ENCODE measurements at regions not wholly inside any gene's neighbourhood (a gene's known extent, or its start where the extent isn't known, plus 50 kb on each side); places are given as distances from the start of the nearest gene placed in this dataset.

DNA sequence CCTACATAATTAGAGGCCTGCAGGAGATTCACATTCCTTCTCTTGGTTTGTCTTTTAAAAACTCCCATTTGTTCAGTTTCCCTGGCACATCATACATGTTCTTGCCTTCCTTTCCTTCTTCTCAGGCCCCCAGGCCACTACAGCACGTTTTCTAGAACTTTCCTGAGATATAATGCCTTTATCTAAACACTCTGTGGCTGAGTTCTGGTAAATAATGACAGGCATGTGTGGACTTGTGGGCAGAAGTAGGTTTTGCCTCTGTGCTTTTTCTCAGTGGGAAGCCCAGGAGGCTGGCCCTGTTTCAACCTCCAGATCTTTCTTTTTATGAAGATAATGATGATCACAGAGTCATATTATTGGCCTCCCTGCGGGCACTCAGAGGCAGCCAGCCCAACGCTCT lies 117.2 kb downstream of the TMX1 start:
- H3K4me2 ChIP-seq: no peak overlapping the region
- no peaks in the 10 kb centered on the region for H3K9me2 ChIP-seq (ENCODE audit: insufficient read depth)
- H3K4me1 ChIP-seq (ENCODE audit: insufficient read depth): no peaks in the 10 kb centered on the region
- H3K36me3 Mint-ChIP-seq (ENCODE audit: low read depth): no peaks in the 10 kb centered on the region
- H3K4me1 Mint-ChIP-seq: no peaks in the 10 kb centered on the region
- ATAC-seq (no peak), DNase-seq (ENCODE audit: low spot score) (no peak)
- H3K36me3 ChIP-seq (ENCODE audit: insufficient read depth): no peaks in the 10 kb centered on the region
- H3K9me3 Mint-ChIP-seq: no peaks in the 10 kb centered on the region
- no peaks in the 10 kb centered on the region for H3K27me3 ChIP-seq (ENCODE audit: insufficient read depth)
- no peaks in the 10 kb centered on the region for H3K27me3 Mint-ChIP-seq (ENCODE audit: insufficient read depth, low read depth, poor library complexity)
- H3K27ac ChIP-seq (ENCODE audit: low read depth): no peak overlapping the region
- H3K4me3 Mint-ChIP-seq: no peak overlapping the region
- H3F3A ChIP-seq (replicated peaks; ENCODE audit: low read depth): no peaks in the 10 kb centered on the region
- TF ChIP-seq, protein P1, sequence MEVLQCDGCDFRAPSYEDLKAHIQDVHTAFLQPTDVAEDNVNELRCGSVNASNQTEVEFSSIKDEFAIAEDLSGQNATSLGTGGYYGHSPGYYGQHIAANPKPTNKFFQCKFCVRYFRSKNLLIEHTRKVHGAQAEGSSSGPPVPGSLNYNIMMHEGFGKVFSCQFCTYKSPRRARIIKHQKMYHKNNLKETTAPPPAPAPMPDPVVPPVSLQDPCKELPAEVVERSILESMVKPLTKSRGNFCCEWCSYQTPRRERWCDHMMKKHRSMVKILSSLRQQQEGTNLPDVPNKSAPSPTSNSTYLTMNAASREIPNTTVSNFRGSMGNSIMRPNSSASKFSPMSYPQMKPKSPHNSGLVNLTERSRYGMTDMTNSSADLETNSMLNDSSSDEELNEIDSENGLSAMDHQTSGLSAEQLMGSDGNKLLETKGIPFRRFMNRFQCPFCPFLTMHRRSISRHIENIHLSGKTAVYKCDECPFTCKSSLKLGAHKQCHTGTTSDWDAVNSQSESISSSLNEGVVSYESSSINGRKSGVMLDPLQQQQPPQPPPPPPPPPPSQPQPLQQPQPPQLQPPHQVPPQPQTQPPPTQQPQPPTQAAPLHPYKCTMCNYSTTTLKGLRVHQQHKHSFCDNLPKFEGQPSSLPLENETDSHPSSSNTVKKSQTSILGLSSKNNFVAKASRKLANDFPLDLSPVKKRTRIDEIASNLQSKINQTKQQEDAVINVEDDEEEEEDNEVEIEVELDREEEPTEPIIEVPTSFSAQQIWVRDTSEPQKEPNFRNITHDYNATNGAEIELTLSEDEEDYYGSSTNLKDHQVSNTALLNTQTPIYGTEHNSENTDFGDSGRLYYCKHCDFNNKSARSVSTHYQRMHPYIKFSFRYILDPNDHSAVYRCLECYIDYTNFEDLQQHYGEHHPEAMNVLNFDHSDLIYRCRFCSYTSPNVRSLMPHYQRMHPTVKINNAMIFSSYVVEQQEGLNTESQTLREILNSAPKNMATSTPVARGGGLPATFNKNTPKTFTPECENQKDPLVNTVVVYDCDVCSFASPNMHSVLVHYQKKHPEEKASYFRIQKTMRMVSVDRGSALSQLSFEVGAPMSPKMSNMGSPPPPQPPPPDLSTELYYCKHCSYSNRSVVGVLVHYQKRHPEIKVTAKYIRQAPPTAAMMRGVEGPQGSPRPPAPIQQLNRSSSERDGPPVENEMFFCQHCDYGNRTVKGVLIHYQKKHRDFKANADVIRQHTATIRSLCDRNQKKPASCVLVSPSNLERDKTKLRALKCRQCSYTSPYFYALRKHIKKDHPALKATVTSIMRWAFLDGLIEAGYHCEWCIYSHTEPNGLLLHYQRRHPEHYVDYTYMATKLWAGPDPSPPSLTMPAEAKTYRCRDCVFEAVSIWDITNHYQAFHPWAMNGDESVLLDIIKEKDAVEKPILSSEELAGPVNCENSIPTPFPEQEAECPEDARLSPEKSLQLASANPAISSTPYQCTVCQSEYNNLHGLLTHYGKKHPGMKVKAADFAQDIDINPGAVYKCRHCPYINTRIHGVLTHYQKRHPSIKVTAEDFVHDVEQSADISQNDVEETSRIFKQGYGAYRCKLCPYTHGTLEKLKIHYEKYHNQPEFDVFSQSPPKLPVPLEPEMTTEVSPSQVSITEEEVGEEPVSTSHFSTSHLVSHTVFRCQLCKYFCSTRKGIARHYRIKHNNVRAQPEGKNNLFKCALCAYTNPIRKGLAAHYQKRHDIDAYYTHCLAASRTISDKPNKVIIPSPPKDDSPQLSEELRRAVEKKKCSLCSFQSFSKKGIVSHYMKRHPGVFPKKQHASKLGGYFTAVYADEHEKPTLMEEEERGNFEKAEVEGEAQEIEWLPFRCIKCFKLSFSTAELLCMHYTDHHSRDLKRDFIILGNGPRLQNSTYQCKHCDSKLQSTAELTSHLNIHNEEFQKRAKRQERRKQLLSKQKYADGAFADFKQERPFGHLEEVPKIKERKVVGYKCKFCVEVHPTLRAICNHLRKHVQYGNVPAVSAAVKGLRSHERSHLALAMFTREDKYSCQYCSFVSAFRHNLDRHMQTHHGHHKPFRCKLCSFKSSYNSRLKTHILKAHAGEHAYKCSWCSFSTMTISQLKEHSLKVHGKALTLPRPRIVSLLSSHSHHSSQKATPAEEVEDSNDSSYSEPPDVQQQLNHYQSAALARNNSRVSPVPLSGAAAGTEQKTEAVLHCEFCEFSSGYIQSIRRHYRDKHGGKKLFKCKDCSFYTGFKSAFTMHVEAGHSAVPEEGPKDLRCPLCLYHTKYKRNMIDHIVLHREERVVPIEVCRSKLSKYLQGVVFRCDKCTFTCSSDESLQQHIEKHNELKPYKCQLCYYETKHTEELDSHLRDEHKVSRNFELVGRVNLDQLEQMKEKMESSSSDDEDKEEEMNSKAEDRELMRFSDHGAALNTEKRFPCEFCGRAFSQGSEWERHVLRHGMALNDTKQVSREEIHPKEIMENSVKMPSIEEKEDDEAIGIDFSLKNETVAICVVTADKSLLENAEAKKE (CRISPR knock-in tag; IDR thresholded peaks at IDR 0.05): no peak
- no peaks in the 10 kb centered on the region for H4K20me1 ChIP-seq (replicated peaks; ENCODE audit: insufficient read depth)
- no peak overlapping the region for H3K4me3 ChIP-seq
- no peak overlapping the region for H3K27ac Mint-ChIP-seq
- H2AFZ ChIP-seq: no peak overlapping the region; the same call in 1 of the 2 replicates
- no peaks in the 10 kb centered on the region for H3K79me2 ChIP-seq (replicated peaks; ENCODE audit: insufficient read depth)

DNA sequence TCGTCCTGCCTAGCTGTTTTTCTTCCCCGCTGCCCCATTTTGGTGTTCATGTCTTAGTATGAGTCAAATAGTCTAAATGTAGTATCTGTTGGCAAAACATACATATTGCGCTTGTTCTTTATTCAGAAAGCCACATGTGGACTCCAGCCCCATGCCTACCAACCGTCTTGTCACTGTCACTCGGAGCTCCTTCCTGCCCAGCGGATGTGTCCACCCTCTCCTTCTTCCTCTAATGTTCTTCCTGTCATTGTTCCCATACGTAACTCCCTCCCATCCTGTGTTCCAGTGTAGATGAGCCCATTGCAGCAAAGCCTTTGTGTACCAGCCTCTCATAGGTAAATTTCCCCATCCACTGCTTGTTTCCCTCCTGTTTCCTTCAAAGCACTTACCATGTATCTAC lies 120.5 kb downstream of the TMX1 start:
- Mint-ChIP-seq H3K4me1 (no peaks in the 10 kb centered on the region), H3K36me3 (ENCODE audit: low read depth) (no peaks in the 10 kb centered on the region), H3K9me3 (no peaks in the 10 kb centered on the region), H3K4me3 (no peak overlapping the region), H3K27me3 (ENCODE audit: insufficient read depth, low read depth, poor library complexity) (no peaks in the 10 kb centered on the region), H3K27ac (no peak overlapping the region)
- no peaks in the 10 kb centered on the region for H3K4me1 ChIP-seq (ENCODE audit: insufficient read depth)
- H3K4me2 ChIP-seq: no peak overlapping the region
- H4K20me1 ChIP-seq (replicated peaks; ENCODE audit: insufficient read depth): no peaks in the 10 kb centered on the region
- H3K36me3 ChIP-seq (ENCODE audit: insufficient read depth): no peaks in the 10 kb centered on the region
- ATAC-seq: no peak
- no peaks in the 10 kb centered on the region for H3F3A ChIP-seq (replicated peaks; ENCODE audit: low read depth)
- no peak for DNase-seq (ENCODE audit: low spot score)
- no peaks in the 10 kb centered on the region for H3K79me2 ChIP-seq (replicated peaks; ENCODE audit: insufficient read depth)
- H3K4me3 ChIP-seq: no peak overlapping the region
- no peak overlapping the region for H3K27ac ChIP-seq (ENCODE audit: low read depth)
- no peak overlapping the region for H2AFZ ChIP-seq
- H3K9me2 ChIP-seq (ENCODE audit: insufficient read depth): no peaks in the 10 kb centered on the region
- no peaks in the 10 kb centered on the region for H3K27me3 ChIP-seq (ENCODE audit: insufficient read depth)
- no peak for TF ChIP-seq EZH2phosphoT487 (IDR thresholded peaks at IDR 0.05; ENCODE audit: unreplicated experiment)
- TF ChIP-seq, protein P2, sequence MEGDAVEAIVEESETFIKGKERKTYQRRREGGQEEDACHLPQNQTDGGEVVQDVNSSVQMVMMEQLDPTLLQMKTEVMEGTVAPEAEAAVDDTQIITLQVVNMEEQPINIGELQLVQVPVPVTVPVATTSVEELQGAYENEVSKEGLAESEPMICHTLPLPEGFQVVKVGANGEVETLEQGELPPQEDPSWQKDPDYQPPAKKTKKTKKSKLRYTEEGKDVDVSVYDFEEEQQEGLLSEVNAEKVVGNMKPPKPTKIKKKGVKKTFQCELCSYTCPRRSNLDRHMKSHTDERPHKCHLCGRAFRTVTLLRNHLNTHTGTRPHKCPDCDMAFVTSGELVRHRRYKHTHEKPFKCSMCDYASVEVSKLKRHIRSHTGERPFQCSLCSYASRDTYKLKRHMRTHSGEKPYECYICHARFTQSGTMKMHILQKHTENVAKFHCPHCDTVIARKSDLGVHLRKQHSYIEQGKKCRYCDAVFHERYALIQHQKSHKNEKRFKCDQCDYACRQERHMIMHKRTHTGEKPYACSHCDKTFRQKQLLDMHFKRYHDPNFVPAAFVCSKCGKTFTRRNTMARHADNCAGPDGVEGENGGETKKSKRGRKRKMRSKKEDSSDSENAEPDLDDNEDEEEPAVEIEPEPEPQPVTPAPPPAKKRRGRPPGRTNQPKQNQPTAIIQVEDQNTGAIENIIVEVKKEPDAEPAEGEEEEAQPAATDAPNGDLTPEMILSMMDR (conservative IDR thresholded peaks at IDR 0.05; ENCODE audit: low read depth in 2 of 2): no peak
- TF ChIP-seq JUNB (IDR thresholded peaks at IDR 0.05; ENCODE audit: unreplicated experiment): no peak
- TF ChIP-seq STAT1 (IDR thresholded peaks at IDR 0.05; ENCODE audit: unreplicated experiment): no peak
- TF ChIP-seq EZH2 (IDR thresholded peaks at IDR 0.05; ENCODE audit: low read depth, unreplicated experiment): no peak
- no peak for TF ChIP-seq ZNF114 (CRISPR knock-in tag; IDR thresholded peaks at IDR 0.05)
- no peak for TF ChIP-seq CREB1 (CRISPR knock-in tag; IDR thresholded peaks at IDR 0.05; ENCODE audit: low read depth)
- TF ChIP-seq POLR2AphosphoS5 (IDR thresholded peaks at IDR 0.05; ENCODE audit: low read depth): no peak
